Jurkat, Clone E6-1 (cell line): ENCODE measurements at regions not wholly inside any gene's neighbourhood (a gene's known extent, or its start where the extent isn't known, plus 50 kb on each side); places are given as distances from the start of the nearest gene placed in this dataset.

Source experiments
- DNase-seq: peaks from one replicate; pipeline ENCODE4 v3.0.0-alpha.2; 2011; ENCODE audit warnings: low read depth, low spot score
- H3K4me3 ChIP-seq: 2 replicates; pipeline ENCODE4 v1.5.1; 2011; ENCODE audit warnings: mild to moderate bottlenecking, low read length, control low read depth, moderate library complexity

DNA sequence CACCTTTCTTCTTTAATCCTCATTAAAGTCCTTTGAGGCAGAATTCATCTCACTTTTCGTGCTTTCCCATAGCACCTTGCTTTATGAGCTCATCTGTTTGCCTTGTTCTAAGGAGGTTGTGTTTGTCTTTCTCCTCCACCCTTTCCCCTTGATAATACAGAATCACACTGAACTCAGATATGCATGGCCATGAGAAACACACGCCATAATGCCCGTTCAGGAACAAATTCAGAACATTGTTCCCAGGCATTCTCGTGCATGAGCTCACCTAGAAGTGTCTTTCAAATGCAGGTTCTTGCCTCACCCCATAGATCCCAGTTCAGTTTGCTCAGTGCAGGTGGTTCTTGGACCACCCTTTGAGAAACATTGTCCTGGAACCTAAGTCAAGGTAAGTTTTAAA, 71.1 kb downstream of the TMEM114 start:
- no peak for DNase-seq
- no peak overlapping the region for H3K4me3 ChIP-seq

DNA sequence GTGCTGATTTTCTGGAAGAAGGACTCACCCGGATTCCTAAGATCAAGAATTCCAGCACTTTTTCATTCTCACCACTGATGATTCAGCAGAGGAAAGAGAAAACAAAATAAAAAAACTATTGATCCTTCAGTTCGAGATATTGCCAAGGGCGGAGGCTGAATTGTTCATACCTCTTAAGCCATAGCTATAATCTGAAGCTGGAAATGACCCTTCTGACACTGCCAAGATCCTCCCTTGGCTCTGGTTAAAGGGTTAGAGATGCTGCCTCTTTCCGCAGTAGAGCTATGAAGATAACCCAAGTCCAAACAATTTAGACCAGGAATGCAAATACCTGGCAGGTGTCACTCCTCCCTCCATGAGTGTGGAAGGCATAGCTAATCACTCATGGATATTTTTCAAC, 73.0 kb downstream of the TMEM114 start:
- DNase-seq: no peak
- no peak overlapping the region for H3K4me3 ChIP-seq

DNA sequence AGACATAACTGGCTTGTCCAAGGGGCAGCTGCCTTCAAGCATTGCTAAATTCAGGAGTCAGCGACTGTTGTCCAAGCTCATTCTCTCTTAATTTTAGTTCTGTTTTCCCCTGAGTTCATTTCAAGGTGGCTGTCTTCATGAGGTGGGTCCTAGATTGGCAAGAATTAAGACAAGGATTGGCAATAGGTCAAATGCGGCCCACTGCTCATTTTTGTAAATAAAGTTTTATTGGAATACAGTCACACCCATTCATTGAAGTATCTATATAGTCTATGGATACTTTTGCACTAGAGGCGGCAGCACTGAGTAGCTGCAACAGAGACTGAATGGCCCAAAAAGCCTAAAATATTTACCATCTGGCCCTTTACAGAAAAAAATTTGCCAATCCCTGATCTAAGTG, 73.8 kb downstream of the TMEM114 start:
- no peak for DNase-seq

DNA sequence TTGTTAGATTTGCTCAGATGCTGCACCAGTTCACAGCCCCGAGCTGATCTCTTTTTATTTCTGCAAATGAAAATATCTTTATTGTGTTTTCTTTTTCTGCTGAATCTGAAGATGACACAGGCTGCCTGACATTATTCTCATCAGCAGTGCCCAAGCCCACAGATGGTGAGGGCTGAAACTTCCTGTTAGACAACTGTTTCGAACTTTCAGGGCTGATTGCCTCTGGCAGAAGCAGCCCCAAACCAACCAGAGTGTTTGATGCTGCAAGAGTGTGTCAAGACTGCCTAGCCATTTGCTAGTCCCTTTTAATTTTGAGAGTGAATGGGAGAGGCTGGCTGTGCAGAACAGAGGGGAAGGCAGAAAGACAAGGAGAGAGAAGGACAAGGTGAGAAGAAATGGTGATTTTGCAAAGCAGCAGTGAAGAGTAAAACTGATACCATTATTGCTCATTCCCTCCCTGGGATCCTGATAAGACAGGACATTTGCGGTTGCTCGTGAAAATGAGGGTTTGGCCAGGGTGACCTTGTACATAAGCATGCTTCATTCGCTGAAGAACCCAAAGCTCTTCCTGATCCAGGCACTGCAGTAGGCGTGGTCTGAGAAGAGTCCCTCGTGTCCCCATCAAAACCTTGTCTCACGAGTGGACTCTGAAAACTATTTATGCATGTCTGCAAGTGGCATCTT, 77.2 kb downstream of the TMEM114 start:
- H3K4me3 ChIP-seq: no peak overlapping the region
- DNase-seq: no peak

More for the DNA sequence above, 73.8 kb downstream of the TMEM114 start:
- H3K4me3 ChIP-seq: no peak overlapping the region

DNA sequence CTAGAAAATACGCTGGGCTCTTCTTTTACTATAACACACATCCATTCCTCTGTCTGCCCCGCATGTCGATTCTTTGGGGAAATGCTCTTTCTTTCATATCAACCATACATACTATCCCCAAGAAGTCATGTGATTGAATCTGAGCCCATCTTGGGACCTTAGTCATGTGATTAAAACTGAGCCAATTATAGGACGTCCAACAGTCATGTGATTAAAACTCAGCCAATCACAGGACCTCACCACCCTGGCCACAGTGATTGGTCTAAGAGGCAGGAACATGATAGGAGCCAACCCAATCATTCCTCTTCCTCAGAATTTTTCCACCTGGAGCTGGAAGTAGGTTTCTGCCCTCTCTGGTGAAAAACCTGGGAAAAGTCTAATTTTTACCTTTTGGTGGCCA, 78.8 kb downstream of the TMEM114 start:
- no peak for DNase-seq

DNA sequence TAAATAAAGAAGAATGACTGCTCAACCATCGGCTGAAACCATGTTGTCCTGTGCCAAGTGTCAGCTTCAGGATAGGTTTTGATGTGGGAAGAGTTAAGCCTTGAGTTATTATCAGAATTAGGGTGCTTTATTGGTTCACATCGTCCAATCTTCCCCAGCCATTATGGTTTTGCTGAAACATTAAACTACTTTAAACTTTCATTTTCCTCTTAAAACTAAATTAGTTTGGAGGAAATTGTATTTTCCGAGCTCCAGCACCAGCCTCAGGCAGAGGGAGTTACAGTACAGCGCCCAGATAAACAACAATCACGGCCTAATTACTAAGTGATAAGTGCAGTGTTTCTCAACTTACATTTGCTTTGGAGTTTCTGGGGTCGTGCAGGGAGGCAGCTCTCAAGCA, 80.2 kb downstream of the TMEM114 start:
- no peak overlapping the region for H3K4me3 ChIP-seq
- no peak for DNase-seq

More for the DNA sequence above, 78.8 kb downstream of the TMEM114 start:
- no peak overlapping the region for H3K4me3 ChIP-seq

DNA sequence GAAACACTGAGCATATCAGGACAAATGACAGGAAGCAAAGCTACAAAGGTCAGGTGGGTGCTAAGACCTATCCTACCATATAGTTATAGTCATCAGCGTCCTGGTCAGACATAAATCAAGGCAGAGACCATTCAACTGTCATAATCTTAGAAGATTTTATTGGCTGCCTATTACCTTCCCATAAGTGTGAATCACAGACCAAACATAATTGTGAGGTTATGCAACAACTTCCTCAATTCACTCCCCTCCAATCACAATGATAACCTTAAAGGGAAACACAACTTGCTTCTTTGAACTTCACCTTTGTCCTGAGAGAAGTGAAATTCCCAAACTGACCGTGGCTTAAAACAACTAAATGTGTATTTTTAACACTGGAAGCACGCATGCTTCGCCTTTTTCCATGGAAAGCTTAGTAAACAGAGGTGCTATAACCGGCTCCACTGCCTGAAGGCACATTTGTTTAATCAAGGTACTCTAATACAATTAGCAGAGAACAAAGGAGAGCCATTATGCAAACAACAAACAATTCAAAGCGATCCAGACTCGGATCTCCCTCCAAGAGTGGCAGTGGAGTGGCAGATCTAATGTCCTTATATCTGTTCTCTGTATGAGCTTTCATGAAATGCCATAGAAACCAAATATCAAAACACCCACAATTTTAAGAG, 84.9 kb downstream of the TMEM114 start:
- DNase-seq: no peak
- no peak overlapping the region for H3K4me3 ChIP-seq

DNA sequence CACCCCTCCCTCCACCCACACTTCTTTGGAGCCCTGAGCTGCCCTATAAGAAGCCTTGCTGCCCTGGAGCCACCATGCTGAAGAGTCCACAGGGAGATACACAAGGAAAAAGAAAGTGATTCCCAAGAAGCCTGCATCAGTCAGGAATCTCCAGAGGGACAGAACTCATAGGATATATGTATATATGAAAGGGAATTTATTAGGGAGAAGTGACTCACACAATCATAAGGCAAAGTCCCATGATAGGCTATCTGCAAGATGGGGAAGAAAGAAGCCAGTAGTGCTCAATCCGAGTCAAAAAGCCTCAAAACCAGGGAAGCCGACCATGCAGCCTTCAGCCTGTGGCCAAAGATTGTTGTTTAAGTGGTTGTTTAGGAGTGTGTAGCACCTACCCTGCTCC, 87.9 kb downstream of the TMEM114 start:
- H3K4me3 ChIP-seq: no peak overlapping the region

DNA sequence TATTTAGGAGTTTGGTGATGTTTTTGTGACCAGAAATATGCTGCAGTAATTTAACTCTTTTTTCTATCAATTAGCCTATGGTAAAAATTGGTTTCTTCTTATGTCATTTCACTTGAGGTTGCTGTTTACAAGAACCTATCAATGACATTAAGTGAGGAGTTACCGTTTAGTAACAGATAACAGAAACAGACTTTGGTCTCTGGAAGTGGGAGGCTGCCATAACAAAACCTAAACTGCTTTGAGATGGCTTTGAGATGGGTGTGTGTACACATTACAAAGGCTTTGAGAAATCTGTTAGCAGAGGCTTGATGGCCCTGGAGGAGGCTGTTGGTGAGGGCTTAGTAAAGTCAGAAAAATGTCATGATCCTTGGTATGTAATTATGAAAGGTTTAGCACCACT, 90.0 kb downstream of the TMEM114 start:
- DNase-seq: no peak
- H3K4me3 ChIP-seq: no peak overlapping the region

More for the DNA sequence above, 87.9 kb downstream of the TMEM114 start:
- no peak for DNase-seq

DNA sequence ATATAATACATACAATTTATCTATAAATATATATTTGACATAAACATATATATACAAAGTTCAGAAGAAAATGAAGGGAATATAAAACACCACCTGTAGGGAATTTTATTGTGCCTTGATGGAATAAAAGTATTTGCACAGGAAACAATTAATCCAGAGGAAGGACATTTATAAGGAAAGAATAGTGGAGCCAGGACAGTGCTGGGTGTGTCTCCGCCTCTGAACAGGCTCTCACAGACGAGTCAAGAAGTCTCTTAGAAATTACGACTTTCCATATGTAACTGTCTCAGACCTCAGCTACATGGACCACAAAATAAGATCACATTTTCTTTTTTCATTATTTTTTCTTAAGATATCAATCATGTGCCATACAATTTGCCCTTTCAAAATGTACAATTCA, 93.9 kb downstream of the TMEM114 start:
- DNase-seq: no peak
- no peak overlapping the region for H3K4me3 ChIP-seq

DNA sequence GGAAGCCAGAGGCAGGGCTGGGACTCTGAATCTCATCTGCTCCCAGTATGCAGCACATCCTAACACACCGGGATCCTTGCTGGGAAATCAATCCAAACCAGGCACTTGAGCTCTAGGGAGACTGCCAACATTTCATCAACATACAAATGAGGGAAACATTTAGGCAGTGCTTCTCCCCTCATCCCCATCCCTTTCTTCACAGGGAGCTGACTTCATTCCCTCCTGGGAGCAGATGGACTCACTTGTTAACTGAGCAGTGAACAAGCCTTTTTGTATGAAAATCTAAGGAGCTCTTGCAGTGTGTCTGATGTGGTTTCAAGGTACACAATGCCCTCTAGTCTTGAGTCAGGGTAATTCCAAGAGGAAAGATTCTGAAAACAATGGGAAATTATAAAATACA, 96.3 kb downstream of the TMEM114 start:
- H3K4me3 ChIP-seq: no peak overlapping the region
- no peak for DNase-seq

DNA sequence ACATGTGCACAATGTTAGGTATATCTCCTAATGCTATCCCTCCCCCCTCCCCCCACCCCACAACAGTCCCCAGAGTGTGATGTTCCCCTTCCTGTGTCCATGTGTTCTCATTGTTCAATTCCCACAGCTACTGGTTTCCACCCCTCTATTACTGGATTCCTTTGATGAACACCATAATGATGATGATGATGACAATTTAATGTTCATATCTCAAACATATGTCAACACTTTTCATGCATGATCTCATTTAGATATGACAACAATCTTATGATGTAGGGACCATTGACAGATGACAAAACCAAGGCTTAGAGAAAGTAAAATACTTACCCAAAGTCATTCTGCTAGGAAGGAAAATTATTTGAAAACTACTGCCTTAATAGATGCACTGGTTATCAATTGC, 97.6 kb downstream of the TMEM114 start:
- DNase-seq: no peak
- H3K4me3 ChIP-seq: no peak overlapping the region

DNA sequence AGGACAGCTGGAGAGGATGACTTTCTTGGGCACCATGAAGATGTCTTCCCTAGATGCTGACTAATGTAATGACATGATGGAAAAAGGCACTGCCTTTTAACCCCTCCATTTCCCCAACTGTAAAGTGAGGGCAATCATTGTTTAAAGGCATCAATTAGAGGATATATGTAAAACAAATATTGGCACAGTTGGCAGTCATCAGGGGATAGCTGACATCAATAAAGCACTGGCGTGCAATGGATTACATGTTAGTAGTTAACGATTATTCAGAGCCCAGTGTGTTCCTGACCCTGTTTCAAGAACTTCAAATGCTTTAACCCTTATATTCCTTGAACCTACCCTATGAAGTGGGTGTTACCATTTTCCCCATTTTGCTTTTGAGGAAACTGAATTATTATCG, 100.7 kb downstream of the TMEM114 start:
- no peak overlapping the region for H3K4me3 ChIP-seq
- DNase-seq: no peak

DNA sequence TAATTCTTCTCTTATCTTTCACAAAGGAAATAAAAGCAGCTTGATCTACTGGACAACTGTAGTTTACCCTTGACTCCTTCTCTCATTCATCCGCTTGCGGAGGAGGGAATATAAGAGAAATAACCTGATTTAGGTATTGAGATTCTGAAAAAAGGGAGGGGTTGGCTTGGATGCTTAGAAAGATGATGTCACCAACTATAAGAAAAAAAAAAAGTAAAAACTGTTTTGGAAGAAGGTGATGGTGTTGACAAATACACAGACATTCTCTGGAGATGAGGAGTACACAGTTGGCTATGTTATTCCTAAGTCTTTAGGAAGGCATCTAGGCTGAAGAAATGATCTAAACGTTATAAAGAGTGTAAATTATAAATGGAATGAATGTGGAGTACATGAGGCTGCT, 103.3 kb downstream of the TMEM114 start:
- no peak for DNase-seq
- no peak overlapping the region for H3K4me3 ChIP-seq

DNA sequence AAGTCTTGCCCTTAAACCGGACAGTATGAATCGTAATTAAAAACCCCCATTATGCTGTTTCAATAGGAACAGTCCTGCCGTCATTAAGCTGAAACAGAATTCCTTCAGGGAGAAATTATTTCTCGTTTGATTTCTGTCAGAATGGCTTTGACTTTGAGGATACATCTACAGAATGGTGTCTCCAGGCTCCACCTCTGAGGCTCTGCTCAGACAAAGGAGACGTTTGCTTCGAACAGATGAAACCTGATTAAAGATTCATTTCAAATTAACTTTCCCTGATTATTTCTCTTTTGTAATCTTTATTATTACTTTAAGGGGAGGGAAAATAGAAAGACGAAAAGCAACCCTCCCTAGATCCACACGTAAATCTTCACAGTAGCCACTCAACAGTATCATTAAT, 106.9 kb downstream of the TMEM114 start:
- H3K4me3 ChIP-seq: no peak overlapping the region
- DNase-seq: no peak

DNA sequence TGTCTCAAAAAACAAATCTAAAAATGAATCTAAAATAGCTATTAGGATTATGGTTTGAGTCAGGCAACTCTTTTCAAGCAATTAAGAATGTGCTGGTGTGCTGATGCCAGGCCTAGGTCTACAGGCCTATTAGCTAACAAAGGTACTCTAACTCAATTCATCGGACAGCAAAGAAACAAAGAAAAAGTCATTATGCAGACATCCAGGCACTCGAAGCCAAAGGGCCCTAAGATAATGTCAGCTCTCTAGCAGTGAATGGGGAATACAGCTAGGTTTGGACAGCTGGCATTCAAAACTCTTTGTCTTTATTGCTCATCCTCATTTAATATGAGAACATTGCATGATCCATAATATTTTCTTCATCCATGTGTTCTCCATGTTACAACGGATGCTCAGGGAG, 108.5 kb downstream of the TMEM114 start:
- no peak overlapping the region for H3K4me3 ChIP-seq
- DNase-seq: no peak

DNA sequence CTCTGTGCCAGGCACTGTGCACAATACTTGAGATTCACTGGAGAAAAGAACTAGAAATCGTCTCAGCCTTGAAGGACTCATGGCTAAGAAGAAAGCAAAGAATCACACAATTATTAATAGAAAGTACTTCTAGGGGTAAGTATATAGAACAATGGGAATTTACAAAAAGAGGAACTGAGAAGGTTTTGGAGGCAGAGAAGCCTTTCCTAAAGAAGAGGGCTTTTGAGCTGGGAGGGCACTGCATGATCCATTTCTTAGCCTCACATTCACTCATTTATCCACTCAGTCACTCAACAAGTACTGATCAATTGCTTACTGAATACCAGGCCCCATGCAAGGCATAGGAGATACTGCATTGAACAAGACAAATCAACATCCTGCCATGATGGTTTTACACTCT, 113.5 kb downstream of the TMEM114 start:
- H3K4me3 ChIP-seq: no peak overlapping the region
- no peak for DNase-seq

DNA sequence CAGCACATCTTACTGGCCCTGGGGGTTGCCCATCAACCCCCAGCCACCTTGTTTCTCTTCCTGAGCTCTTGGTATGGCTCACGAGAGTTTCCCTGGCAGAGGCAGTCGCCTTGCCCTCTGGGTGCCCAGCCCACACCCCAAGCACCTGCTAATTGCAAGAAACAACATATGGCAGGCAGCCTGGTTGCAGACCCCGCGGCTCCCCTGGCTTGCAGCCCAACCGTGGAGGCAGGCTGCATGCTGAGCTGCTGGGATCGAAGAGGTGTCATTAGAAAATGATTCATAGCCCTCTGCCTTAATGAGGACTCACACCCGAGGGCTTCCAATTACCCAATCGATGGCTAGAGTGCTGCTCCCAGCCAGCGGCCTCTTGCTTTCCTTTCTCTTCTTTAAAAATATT, 115.7 kb downstream of the TMEM114 start:
- no peak overlapping the region for H3K4me3 ChIP-seq
- no peak for DNase-seq

DNA sequence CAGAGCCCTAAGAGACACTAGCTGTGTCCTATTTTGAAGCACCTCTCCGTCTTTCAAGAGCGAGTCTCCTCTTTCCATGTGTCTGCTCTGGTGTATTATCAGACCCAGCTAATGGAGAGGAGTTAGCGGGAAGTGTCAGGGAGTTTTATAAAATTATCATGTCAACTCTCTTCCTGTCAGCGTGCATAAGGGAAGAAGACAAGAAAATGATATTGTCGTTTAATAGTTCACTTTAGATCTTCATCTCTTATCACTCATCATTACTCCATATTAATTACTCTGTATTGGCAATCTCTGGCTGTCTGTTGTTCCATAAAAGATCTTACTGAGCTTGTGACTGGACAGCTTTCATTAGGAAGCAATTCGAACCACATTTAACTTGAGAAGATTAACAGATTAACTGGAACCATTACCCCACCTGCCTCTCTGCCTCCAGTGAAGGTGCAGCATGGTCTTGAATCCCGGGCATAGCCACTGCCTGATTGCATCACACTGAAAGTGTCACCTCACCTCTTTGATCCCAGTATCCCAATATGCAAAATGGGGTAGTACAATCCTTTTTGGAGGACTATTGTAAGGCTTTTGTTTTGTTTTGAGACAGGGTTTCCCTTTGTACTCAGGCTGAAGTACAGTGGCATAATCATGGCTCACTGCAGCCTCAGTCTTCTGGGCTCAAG, 121.1 kb downstream of the TMEM114 start:
- DNase-seq: no peak

DNA sequence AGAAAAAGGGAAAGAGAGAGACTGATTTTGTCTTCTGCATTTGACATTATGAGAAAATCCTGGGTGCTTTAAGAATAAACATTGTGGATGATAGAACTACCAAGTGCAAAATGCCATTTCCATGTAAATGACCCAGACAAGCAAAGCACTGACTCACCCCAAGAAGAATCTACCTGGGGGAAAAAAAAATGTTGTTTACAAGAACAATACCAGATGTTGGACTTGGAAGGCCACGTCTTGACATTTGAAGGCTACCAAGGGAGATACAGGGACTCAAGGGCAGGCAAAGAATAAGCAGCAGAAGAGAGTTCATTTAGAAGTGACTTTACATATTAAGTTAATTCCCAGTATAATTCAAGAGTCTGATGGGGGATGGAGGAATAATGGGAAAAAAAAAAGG, 125.3 kb downstream of the TMEM114 start:
- no peak for DNase-seq
- H3K4me3 ChIP-seq: no peak overlapping the region

More for the DNA sequence above, 121.1 kb downstream of the TMEM114 start:
- H3K4me3 ChIP-seq: no peak overlapping the region
